ENCODE measurements at regions not wholly inside any gene's neighbourhood (a gene's known extent, or its start where the extent isn't known, plus 50 kb on each side); places are given as distances from the start of the nearest gene placed in this dataset.
"Not testable (repeated sequence)": the region's sequence is repeated elsewhere in the genome, so short reads cannot be mapped to it uniquely, and the experiment has no call there.

DNA sequence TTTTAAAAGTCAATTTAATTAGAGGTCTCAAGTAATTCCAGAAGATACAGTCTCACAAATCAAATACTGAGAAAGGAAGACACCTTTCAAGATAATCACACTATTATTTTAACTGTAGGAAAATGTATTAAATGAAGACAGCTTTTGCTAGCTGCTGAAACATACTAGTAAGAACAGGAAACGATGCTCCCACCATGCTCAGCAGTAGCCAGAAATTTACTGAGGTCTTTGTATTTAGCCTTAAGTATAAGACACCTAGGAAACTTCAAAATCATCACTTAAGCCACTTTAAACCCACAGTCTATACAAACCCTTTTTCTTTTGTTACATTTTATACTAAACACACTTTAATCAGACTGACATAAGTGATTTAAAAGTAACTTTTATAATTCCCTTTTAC lies 72.7 kb upstream of the NPIPB12 start:
- not testable (repeated sequence) for DNase-seq (ENCODE audit: low read depth in 2 of 2)

DNA sequence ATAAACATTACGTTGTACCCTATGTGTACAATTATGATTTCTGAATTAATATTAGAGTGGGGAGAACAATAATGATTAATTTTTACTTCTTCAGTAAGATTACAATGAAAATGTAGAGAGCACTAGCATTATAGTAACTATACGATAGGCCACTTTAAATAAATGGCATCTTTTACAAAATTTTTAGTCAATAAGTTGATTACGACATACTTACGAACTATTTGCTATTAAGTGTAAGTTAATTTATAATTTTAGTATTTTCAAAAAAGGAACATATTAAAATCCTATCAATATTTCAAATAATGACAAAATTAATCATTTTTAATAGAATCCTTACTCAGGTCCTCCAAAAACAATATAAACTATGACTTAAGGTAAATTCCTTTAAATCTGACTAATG lies 75.6 kb upstream of the NPIPB12 start:
- DNase-seq (ENCODE audit: low read depth in 2 of 2) = not testable (repeated sequence)

- DNase-seq (ENCODE audit: low read depth in 2 of 2) = not testable (repeated sequence)
These were observed 71.1 kb upstream of the SPN start for GRCh38 chr16:29591919-29592318.

- DNase-seq (ENCODE audit: low read depth in 2 of 2) = peak in 1 of 2 donors; percentile 29
These were observed 68.7 kb upstream of the SPN start for GRCh38 chr16:29594269-29594925.

DNA sequence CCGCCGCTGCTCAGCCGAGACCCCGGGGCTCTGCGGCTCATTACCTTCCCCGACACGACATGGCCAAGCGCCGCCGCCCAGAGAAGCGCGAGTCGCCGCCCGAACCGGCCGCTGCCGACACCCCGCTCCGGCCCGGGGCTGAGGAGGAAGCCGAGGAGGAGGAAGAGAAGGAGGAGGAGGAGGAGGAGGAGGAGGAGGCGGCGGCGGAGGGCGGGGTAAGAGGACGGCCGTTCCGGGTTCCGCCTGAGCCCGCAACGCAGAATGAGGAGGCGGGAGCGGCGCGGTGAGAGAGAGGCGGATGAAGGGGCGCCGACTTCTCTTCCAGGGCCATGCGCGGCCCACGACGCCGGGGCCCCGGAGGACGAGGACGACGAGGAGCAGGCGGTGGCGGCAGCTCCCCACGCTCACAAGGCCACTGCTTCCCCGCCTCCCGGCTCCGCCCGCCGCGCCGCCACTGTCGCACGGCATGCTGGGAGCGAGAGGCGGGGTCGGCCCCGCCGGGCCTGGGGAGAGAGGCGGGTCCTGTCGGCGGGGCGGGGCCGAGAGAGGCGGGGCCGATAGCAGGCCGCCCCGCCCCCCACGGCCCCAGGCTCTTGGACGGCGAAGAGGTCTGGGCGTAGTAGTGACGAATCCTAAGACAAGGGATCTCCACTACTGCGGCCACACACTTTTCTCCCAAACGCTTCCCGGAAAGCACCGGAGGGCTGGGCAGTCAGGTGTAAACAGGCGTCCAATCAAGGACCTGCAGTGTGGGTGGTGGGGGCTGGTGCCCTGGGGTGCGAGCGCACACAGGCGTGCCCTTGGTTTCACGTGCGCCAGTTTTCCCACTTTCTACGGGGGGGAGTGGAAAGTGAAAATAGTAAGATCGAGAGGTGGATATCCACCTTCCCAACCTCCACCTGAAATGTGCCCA lies 67.9 kb upstream of the SPN start:
- DNase-seq (ENCODE audit: low read depth in 2 of 2) = peak; percentile 77 to 82

- not testable (repeated sequence) for DNase-seq (ENCODE audit: low read depth in 2 of 2)
These were observed 66.0 kb upstream of the SPN start for GRCh38 chr16:29597030-29597429.

GRCh38 chr16:29600111-29601000 lies 62.7 kb upstream of the SPN start:
- DNase-seq (ENCODE audit: low read depth in 2 of 2) = not testable (repeated sequence)

DNA sequence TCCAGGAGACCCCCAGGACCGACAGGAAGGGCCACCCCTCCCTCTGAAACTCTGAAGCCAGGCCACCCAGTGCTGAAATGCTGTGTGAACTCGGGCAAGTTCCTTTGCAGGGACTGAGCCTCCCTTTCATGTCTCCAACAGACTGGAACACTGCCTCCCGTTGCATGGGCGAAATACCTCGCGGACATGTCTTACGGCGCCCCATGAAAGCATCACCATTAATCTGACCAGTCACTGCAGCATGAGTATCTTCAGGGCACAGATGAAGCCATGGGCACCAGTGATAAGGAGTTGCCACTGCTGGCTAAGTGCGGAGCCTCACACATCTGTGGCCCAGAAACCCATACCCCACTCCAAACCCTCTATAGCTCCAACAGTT lies 60.8 kb upstream of the SPN start:
- not testable (repeated sequence) for DNase-seq (ENCODE audit: low read depth in 2 of 2)

DNA sequence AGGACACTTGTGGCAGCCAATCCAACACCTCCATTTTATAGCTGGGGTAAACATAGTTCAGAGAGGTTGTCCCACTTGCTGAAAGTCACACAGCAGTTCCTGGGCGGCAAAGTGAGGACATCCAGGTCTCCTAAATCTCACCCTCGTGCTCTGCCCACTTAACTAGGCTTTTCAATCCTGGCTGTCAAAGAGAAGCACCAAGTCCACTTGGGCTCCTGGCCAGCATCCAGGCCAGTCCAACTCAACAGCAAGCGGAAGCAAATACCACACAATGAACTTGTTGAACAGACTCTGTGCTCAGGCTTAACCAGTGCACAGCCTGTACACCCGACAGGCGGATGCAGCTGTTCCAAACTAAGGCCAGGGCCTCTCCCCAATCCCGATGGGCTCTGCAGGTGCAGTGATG lies 60.4 kb upstream of the SPN start:
- not testable (repeated sequence) for DNase-seq (ENCODE audit: low read depth in 2 of 2)

DNA sequence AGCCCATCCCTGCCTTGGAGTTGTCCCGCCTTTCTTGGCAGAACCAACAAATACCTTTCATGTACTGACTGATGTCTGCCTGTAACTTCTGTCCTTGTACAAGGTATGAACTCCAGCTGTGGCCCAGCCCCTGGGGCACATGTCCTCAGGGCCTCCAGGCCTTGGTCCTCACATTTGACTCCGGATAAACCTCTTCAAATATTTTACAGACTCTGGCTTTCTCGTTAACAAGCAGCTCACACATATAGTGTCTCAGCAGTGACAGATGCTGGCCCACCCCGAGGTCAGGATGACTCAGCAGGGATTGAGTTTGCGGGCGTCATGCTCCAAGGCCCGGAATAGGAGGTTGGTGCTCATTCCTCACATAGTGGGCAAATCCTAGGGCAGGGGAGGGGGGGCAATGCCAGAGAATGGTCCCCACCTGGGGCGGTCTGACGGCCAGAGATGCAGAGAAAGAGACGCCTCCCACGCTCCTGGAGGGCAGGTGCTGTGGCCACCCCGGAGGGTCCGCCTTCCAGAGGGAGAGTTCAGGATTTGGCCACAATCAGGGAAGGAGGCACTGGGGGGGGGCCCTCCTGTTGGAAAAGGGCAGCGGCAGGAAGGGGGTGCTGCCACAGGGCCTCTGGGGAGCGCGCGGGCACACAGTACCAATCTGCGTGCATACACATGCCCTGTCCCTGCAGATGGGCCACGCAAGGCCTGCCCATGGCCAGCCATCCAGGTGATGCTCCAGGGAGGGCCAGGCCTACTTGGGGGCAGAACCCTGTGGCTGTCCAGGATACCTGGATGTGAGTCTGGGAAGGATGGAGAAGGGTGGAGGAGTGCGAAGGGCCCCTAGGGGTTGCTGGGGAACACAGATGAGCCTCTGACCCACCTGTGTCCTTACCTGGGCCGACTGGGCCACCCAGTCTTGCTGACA lies 58.2 kb upstream of the SPN start:
- not testable (repeated sequence) for DNase-seq (ENCODE audit: low read depth in 2 of 2)

DNA sequence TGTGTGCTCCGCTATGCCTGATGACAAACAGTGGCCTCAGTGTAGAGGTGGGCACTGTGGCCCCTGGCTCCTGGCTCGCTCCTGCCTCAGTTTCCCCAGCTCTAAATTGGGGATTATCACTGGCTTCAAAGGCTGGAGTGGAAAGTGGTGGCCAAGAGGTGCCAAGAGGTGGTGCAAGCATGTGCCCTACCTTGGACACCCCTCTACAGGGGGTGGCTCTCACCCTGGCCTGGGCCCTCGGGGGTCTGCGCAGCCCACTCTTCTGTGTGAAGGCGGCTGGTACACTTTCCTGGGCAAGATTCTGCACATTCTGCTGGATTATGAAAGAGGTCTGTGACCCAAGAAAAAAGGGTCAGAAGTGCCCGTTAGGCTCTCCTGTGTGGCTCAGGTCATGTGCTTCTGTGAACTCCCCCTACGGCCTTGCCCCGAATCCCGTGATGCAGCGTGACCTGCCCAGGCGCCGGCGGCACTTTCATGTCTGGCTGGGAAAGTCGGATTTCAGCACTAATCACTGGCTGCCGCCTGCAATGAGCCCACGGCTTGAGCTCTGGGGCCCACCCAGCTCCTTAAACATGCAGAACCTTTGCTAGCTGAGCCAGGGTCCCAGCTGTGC lies 57.3 kb upstream of the SPN start:
- not testable (repeated sequence) for DNase-seq (ENCODE audit: low read depth in 2 of 2)

DNA sequence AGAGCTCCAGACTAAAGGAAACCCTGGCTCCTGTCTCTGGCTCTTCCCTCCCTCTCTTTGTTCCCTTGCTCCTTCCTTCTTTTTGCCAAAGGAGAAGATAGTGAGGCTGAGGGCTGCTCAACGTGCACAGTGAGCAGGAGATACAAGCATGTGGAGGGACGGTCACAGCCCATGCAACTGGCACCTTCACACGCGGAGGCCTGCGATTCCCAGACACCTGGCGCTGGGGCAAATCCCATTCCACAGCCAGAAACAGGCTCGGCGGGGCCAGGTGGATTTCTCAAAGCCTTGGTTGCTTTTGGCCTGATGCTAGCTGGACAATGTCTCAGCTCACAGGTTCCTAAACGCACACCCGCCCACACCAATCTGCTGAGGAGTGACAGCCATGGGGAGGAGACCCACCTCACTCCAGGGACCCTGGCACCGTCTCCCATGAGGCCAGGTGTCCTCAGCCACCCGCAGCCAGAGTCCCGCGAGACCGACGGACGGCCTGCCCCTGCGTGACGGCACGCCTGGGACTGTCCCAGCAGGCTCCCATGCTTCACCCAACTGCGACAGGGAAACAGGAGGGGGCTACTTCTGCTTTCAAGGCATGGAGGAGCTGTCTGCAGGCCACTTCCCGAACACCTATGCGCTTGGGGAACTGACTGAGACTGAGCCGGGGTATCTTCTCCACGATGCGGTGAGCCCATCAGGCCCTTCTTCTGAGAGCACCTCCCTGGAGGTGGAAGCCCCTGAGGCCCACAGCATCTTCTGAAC lies 56.2 kb upstream of the SPN start:
- DNase-seq (ENCODE audit: low read depth in 2 of 2) = not testable (repeated sequence)

- DNase-seq (ENCODE audit: low read depth in 2 of 2) = not testable (repeated sequence)
These were observed 55.6 kb upstream of the SPN start for GRCh38 chr16:29607428-29607823.

- DNase-seq (ENCODE audit: low read depth in 2 of 2) = not testable (repeated sequence)
These were observed 50.4 kb upstream of the SPN start for GRCh38 chr16:29612381-29613306.

Measured in stimulated activated CD8-positive, alpha-beta memory T cell treated with anti-CD3 and anti-CD28 coated beads, Interleukin-15, amount 100 ng/mL, for 4 hours (primary cell).